SW 1271 (cell line): ENCODE measurements at regions not wholly inside any gene's neighbourhood (a gene's known extent, or its start where the extent isn't known, plus 50 kb on each side); places are given as distances from the start of the nearest gene placed in this dataset.

Source experiments
- DNase-seq, 2 experiments: peaks; one replicate each; lab custom pipeline; 2025; lab: John Stamatoyannopoulos, UW

- no peak for DNase-seq
These were observed 614.3 kb downstream of the ACTL7B start for GRCh38 chr9:108241384-108242073.

- DNase-seq = no peak
These were observed 616.0 kb downstream of the ACTL7B start for GRCh38 chr9:108239696-108240321.

- DNase-seq = no peak
These were observed 620.2 kb downstream of the ACTL7B start for GRCh38 chr9:108235609-108236008.

- no peak for DNase-seq
These were observed 621.0 kb downstream of the ACTL7B start for GRCh38 chr9:108234811-108235210.

- DNase-seq = no peak
These were observed 630.5 kb downstream of the ACTL7B start for GRCh38 chr9:108225149-108225800.

GRCh38 chr9:108224716-108225115, 631.1 kb downstream of the ACTL7B start:
- DNase-seq = no peak

GRCh38 chr9:108219664-108220063, 636.1 kb downstream of the ACTL7B start:
- no peak for DNase-seq

GRCh38 chr9:108217431-108218349, 638.1 kb downstream of the ACTL7B start:
- no peak for DNase-seq

- no peak for DNase-seq
These were observed 642.3 kb downstream of the ACTL7B start for GRCh38 chr9:108213511-108213910.

GRCh38 chr9:108212184-108212583, 643.6 kb downstream of the ACTL7B start:
- DNase-seq = no peak

- no peak for DNase-seq
These were observed 644.3 kb downstream of the ACTL7B start for GRCh38 chr9:108211411-108211955.

- no peak for DNase-seq
These were observed 646.6 kb downstream of the ACTL7B start for GRCh38 chr9:108209132-108209685.

- no peak for DNase-seq
These were observed 648.1 kb downstream of the ACTL7B start for GRCh38 chr9:108207561-108208165.

- DNase-seq = no peak
These were observed 650.5 kb downstream of the ACTL7B start for GRCh38 chr9:108205276-108205675.

GRCh38 chr9:108197899-108198298, 657.9 kb downstream of the ACTL7B start:
- no peak for DNase-seq

GRCh38 chr9:108197008-108197365, 658.8 kb downstream of the ACTL7B start:
- DNase-seq = no peak

- no peak for DNase-seq
These were observed 659.3 kb downstream of the ACTL7B start for GRCh38 chr9:108196332-108197007.

- DNase-seq = no peak
These were observed 661.6 kb downstream of the ACTL7B start for GRCh38 chr9:108194154-108194553.

- DNase-seq = no peak
These were observed 662.6 kb downstream of the ACTL7B start for GRCh38 chr9:108193026-108193710.

GRCh38 chr9:108191065-108191464, 664.7 kb downstream of the ACTL7B start:
- no peak for DNase-seq
